ENCODE measurements at regions not wholly inside any gene's neighbourhood (a gene's known extent, or its start where the extent isn't known, plus 50 kb on each side); places are given as distances from the start of the nearest gene placed in this dataset.

DNA sequence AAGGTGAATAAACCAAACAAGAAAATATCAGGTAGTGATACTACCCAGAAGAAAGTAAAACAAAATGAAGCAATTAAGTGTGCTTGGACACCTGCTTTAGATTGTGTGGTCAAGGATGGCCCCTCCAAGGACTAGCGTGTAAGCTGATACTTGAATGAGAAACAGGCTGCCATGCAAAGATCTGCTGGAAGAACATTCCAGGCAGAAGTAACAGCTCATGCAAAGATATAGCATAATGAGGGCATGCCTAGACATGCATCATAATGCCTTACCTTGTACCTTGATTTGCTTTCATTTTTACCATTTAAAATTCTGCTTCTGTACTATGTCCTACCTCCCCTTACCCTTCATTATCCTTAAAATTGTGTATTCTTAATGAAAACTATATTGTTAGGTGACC lies 74.8 kb upstream of the HDAC9 start:
- DNase-seq: peak; percentile 68

DNA sequence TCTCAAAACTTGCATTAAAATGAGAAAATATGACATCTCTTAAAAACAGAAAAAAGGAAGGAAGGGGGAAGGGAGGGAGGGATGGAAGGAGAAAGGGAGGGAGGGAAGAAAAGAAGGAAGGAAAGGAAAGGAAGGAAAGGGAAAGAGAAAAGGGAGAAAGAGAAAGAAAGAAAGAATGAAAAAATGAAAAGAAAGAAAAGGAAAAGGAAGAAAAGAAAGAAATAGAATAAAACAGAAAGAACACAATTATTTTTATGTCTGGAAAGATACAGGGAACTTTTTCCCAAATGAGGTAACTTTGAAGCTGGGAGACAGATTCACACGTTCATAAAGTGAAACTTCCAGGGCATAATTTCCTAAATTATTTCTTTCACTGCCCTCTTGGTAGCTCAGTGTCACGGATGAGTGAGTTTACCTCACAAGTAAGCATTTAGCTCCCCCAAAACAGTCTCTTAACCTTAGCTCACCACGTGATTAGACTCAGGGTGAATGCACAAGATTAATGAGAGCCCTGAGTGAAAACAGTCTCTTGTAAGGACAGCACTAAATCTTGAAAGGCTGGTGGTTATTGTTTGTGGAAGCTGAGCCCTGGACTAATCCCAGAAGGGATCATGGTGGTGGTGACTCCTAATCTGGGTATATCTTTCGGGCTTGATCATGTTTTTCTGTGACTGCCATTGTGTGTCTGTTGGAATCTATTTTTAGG lies 74.1 kb upstream of the HDAC9 start:
- peak; percentile 41 for DNase-seq

DNA sequence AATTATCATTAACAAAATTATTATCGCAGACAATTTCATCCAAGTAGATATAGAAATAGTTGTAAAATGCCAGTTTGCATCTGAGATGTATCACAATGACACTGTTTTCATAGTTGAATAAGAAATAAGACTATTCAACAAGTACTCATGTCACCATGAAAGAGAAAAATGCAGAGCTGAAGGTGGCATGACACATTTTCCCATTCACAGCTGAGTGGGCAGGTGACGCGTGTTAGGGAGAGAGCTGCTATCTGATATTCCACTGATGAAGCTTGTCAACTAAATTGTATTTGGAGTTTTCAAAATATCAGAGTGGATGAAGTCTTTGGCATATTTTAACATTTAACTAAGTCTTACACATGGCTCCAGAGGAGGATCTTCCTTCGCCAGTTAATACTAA lies 70.3 kb upstream of the HDAC9 start:
- DNase-seq: peak; percentile 39

DNA sequence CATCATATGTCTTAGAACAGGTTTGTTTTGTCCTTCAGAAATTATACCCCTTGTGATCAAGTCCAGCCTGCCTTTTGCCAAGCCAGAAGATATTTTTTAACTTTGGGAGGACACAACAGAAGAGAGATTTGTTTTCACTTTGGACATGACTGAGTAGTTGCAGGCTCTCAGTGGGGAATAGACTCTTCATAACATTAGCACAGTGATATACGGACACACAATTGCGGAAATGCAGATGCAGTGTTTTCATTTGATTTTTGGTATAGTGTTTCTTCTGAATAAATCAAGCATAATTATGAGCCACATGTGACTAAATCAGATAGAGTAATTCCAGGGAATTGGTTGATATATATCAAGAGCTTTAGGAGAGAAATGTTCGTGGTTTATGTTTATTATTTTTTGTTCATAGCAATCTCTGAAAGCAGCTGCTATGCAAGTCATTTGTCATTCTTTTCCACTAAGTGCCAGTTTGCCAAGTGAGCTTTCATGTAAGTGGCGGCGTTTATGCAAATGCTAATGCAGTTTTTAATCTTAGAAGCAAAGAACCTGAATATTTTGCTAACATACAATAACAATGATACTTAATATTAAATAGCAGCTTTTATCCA lies 69.6 kb upstream of the HDAC9 start:
- no peak for DNase-seq

DNA sequence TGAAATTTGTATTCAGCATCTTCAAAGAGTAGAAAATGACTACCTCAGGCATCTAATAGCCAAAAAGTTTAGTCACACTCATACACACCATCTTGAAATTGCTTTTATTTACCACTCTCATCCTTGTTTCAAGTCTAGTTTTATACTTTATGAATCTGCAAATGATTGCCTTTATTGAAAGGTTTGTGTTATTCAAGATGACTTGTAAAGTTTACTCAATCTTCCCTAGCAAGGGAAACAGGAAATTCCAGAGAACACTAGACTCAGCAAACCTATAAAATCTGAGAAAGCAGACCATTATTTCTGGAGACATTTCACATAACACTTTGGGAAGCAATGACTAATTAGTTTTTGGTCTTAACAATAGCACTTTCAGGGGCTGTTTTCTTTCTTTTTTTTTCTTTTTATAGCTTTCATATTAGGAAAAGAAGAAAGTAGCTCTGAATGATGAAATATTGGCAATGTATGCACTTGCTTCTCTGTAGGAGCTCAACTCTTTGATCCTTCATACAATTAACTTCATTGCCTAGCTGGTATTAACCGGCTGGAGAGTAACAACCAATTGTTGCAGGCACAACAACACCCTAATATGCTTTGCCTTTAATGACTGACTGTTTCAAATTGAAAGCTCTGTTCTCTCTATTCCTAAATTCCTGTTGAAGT lies 68.9 kb upstream of the HDAC9 start:
- DNase-seq: no peak

DNA sequence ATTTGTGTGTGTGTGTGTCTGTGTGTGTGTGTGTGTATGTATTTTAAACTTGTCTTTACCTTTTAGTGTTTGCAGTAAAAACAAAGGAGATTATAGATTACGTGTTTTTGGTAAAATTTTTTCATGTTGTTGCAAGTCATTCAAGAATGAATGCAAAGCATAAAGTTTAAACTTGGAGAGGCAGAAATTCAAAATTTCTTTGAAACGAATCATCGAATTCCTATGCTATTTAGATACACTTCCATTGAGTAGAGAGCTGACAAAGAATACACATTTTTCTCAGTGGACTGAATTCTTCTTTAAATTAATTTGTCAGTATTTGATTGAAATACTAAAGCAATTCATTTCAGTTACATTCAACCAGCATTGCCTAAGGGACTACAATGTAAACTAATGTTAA lies 66.0 kb upstream of the HDAC9 start:
- DNase-seq: no peak

DNA sequence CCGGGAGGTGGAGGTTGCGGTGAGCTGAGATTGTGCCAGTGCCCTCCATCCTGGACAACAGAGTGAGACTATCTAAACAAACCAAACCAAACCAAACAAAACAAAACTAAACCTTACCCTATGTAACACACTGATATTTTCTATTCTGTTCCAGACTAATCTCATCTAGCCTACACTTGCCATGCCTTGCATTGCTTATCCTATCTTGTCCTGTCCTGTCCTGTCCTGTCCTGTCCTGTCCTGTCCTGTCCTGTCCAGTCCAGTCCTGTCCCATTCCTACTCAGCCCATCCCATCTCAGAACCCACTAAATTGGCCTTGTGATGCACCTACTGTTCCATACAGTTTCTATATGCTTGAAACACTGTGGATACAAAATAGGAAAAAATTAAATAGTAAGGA lies 64.7 kb upstream of the HDAC9 start:
- DNase-seq: no peak

DNA sequence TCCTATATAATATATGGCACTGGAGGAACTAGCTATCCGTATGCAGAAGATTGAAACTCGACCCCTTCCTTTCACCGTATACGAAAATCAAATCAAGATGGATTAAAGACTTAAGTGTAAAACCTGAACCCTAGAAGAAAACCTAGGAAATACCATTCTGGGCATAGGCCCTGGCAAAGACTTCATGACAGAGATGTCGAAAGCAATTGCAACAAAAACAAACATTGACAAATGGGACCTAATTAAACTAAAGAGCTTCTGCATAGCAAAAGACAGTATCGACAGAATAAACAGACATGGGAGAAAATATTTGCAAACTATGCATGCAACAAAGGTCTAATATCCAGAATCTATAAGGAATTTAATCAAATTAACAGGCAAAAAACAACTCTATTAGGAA lies 61.4 kb upstream of the HDAC9 start:
- DNase-seq: no peak

DNA sequence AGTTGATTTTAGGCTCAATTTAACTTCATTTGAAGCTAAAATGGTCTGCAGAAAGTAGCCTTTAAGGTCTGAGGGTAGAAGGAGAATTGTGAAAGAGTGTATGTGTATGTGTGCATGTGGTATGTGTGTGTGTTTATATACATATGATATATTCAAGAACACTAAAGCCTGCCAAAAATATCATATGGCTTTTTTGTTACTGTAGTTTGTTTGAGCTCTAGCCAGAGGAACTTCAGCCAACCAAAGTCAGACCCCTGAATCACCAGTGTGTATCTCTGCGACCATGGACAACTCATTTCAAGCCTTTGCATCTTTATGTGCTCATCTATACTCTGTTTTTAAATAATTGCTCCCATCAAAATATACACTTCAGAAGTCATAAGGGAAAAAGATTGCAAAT lies 58.4 kb upstream of the HDAC9 start:
- no peak for DNase-seq

DNA sequence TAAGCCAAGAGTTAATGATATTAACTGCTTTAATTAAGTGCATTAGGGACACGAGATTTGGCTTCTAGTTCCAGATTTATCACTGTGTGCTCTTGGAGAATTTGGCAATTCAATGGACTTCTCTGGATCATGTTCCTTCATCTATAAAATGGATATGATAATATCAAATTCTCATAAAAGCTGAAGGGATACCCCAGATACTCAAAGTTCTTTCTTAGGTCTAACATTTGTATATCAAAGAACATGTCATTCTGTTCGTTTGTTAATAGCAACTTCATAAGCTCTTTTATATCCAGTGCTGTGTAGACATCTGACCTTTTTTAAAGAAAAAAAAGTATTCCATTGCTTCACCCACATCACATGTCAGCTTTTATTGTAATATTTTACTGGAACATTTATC lies 54.6 kb upstream of the HDAC9 start:
- no peak for DNase-seq

DNA sequence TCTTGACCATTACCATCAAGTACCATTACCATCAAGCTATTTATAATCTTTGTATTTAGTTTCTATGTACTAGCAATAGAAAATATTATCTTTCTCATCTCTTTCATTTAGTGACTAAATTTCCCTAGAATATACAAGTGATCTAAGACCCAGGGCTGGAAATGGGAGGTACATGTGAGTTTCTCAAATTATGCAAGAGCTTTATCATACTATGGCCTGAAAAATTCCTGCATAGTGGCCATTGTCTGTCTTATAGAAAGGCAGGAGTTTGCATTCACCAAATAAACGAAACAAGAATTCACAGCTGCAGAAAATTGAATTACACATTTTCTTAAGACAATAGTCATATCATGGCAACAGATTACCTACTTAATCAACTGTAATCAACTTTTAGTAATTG lies 50.7 kb upstream of the HDAC9 start:
- no peak for DNase-seq

DNA sequence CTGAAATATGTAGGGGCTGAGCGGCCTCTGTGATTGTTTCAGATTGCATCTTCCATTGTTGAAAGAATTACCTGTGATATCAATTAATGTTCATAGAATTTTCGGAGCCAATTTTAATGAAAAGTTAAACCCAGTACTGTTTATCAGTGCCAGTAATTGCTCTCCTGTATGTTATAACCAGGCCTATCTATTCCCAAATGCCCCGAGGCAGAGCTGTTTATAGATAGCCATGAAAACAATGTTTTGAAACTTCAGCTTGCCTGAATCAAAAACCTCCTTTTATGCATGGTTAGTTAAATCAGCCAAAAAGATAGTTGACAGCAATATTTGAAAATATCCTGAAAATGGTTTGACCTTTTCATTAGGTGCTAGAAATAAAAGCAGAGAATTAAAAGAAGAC lies 50.1 kb upstream of the HDAC9 start:
- DNase-seq: no peak
